ENCODE measurements at regions not wholly inside any gene's neighbourhood (a gene's known extent, or its start where the extent isn't known, plus 50 kb on each side); places are given as distances from the start of the nearest gene placed in this dataset.

GRCh38 chr2:120620025-120620793 is 115.5 kb upstream of the GLI2 start:
- DNase-seq (ENCODE audit: extremely low spot score), result no peak
- WGBS, result 80% methylated on average over 4 of the region's 4 CpGs
- Histone ChIP-seq H3K27ac (ENCODE audit: low read depth) (peak overlapping the region; percentile 54), H3K4me3 (ENCODE audit: low read depth, low read length) (no peak overlapping the region), H3K36me3 (ENCODE audit: insufficient read depth) (no peaks in the 10 kb centered on the region), H3K4me1 (ENCODE audit: insufficient read depth) (no peaks in the 10 kb centered on the region)

- WGBS, result 82% methylated on average over 13 of the region's 13 CpGs
- H3K36me3 ChIP-seq (ENCODE audit: insufficient read depth), result no peaks in the 10 kb centered on the region
- H3K4me3 ChIP-seq (ENCODE audit: low read depth, low read length), result no peak overlapping the region
- H3K27ac ChIP-seq (ENCODE audit: low read depth), result no peak overlapping the region
- DNase-seq (ENCODE audit: extremely low spot score), result no peak
- H3K4me1 ChIP-seq (ENCODE audit: insufficient read depth), result no peaks in the 10 kb centered on the region
Observed at GRCh38 chr2:120622159-120622869, 113.4 kb upstream of the GLI2 start.

- no peaks in the 10 kb centered on the region for H3K36me3 ChIP-seq (ENCODE audit: insufficient read depth)
- no peak overlapping the region for H3K4me3 ChIP-seq (ENCODE audit: low read depth, low read length)
- DNase-seq (ENCODE audit: extremely low spot score), result no peak
- H3K4me1 ChIP-seq (ENCODE audit: insufficient read depth), result no peaks in the 10 kb centered on the region
- H3K27ac ChIP-seq (ENCODE audit: low read depth), result no peak overlapping the region
- 85% methylated on average over 21 of the region's 21 CpGs for WGBS
Observed at GRCh38 chr2:120622886-120623753, 112.5 kb upstream of the GLI2 start.

- DNase-seq (ENCODE audit: extremely low spot score), result no peak
Observed at GRCh38 chr2:120624061-120624737, 111.5 kb upstream of the GLI2 start.

GRCh38 chr2:120624738-120625446 is 110.8 kb upstream of the GLI2 start:
- 80% methylated on average over 15 of the region's 15 CpGs for WGBS
- Histone ChIP-seq H3K4me3 (ENCODE audit: low read depth, low read length) (no peak overlapping the region), H3K27ac (ENCODE audit: low read depth) (no peak overlapping the region), H3K4me1 (ENCODE audit: insufficient read depth) (no peaks in the 10 kb centered on the region), H3K36me3 (ENCODE audit: insufficient read depth) (no peaks in the 10 kb centered on the region)
- DNase-seq (ENCODE audit: extremely low spot score), result no peak

More at GRCh38 chr2:120624061-120624737, 111.5 kb upstream of the GLI2 start:
- Histone ChIP-seq H3K36me3 (ENCODE audit: insufficient read depth) (no peaks in the 10 kb centered on the region), H3K4me1 (ENCODE audit: insufficient read depth) (no peaks in the 10 kb centered on the region), H3K27ac (ENCODE audit: low read depth) (no peak overlapping the region), H3K4me3 (ENCODE audit: low read depth, low read length) (no peak overlapping the region)
- WGBS, result 86% methylated on average over 8 of the region's 8 CpGs

GRCh38 chr2:120625865-120626560 is 109.7 kb upstream of the GLI2 start:
- 84% methylated on average over 9 of the region's 9 CpGs for WGBS
- H3K4me3 ChIP-seq (ENCODE audit: low read depth, low read length), result no peak overlapping the region
- H3K4me1 ChIP-seq (ENCODE audit: insufficient read depth), result no peaks in the 10 kb centered on the region
- no peaks in the 10 kb centered on the region for H3K36me3 ChIP-seq (ENCODE audit: insufficient read depth)
- peak overlapping the region; percentile 25 for H3K27ac ChIP-seq (ENCODE audit: low read depth)
- no peak for DNase-seq (ENCODE audit: extremely low spot score)

- H3K4me1 ChIP-seq (ENCODE audit: insufficient read depth), result no peaks in the 10 kb centered on the region
- no peaks in the 10 kb centered on the region for H3K36me3 ChIP-seq (ENCODE audit: insufficient read depth)
- no peak overlapping the region for H3K4me3 ChIP-seq (ENCODE audit: low read depth, low read length)
- 82% methylated on average over 6 of the region's 6 CpGs for WGBS
- no peak for DNase-seq (ENCODE audit: extremely low spot score)
- peak overlapping the region; percentile 25 for H3K27ac ChIP-seq (ENCODE audit: low read depth)
Observed at GRCh38 chr2:120626566-120626965, 109.1 kb upstream of the GLI2 start.

- 86% methylated on average over 3 of the region's 3 CpGs for WGBS
- Histone ChIP-seq H3K36me3 (ENCODE audit: insufficient read depth) (no peaks in the 10 kb centered on the region), H3K4me1 (ENCODE audit: insufficient read depth) (no peaks in the 10 kb centered on the region), H3K4me3 (ENCODE audit: low read depth, low read length) (no peak overlapping the region), H3K27ac (ENCODE audit: low read depth) (no peak overlapping the region)
- no peak for DNase-seq (ENCODE audit: extremely low spot score)
Observed at GRCh38 chr2:120628248-120628647, 107.4 kb upstream of the GLI2 start.

- H3K4me1 ChIP-seq (ENCODE audit: insufficient read depth), result no peaks in the 10 kb centered on the region
- no peak overlapping the region for H3K4me3 ChIP-seq (ENCODE audit: low read depth, low read length)
- no peak for DNase-seq (ENCODE audit: extremely low spot score)
- WGBS, result 89% methylated on average over 8 of the region's 8 CpGs
- H3K27ac ChIP-seq (ENCODE audit: low read depth), result no peak overlapping the region
- H3K36me3 ChIP-seq (ENCODE audit: insufficient read depth), result no peaks in the 10 kb centered on the region
Observed at GRCh38 chr2:120629241-120629895, 106.3 kb upstream of the GLI2 start.

- WGBS, result 83% methylated on average over 10 of the region's 10 CpGs
- Histone ChIP-seq H3K4me1 (ENCODE audit: insufficient read depth) (no peaks in the 10 kb centered on the region), H3K36me3 (ENCODE audit: insufficient read depth) (no peaks in the 10 kb centered on the region), H3K4me3 (ENCODE audit: low read depth, low read length) (no peak overlapping the region), H3K27ac (ENCODE audit: low read depth) (peak overlapping the region; percentile 13)
- no peak for DNase-seq (ENCODE audit: extremely low spot score)
Observed at GRCh38 chr2:120630031-120630701, 105.5 kb upstream of the GLI2 start.

- H3K27ac ChIP-seq (ENCODE audit: low read depth), result peak overlapping the region; percentile 14
- no peak overlapping the region for H3K4me3 ChIP-seq (ENCODE audit: low read depth, low read length)
- 75% methylated on average over 4 of the region's 4 CpGs for WGBS
- H3K36me3 ChIP-seq (ENCODE audit: insufficient read depth), result no peaks in the 10 kb centered on the region
- DNase-seq (ENCODE audit: extremely low spot score), result no peak
- no peaks in the 10 kb centered on the region for H3K4me1 ChIP-seq (ENCODE audit: insufficient read depth)
Observed at GRCh38 chr2:120631236-120631635, 104.4 kb upstream of the GLI2 start.

Measured in urinary bladder (tissue), 3 donors.